Esophagus squamous epithelium (tissue), 5 donors: ENCODE measurements at regions not wholly inside any gene's neighbourhood (a gene's known extent, or its start where the extent isn't known, plus 50 kb on each side); places are given as distances from the start of the nearest gene placed in this dataset.

Source experiments
- DNase-seq: peaks from one replicate; lab custom pipeline; 2025; lab: John Stamatoyannopoulos, UW
- H3K27ac ChIP-seq, 4 donors: fragments of 200-600 bp; sonication (generic); one replicate each; pipeline ENCODE4 v1.5.1; 2016 to 2019; ENCODE audit warnings: mild to moderate bottlenecking in 1 of 4
- H3K27me3 ChIP-seq, 4 donors: fragments of 200-600 bp; sonication (generic); 1 replicate in 3 of 4; 2 replicates in 1 of 4; pipeline versions ENCODE4 v1.5.1 to v1.6.0; 2017 to 2021; ENCODE audit warnings: antibody characterized with exemption in 1 of 4
- H3K36me3 ChIP-seq, 3 donors: fragments of 200-600 bp; sonication (generic); one replicate each; pipeline ENCODE4 v1.5.1; 2016 to 2019
- H3K4me1 ChIP-seq, 3 donors: fragments of 200-600 bp; sonication (generic); one replicate each; pipeline ENCODE4 v1.5.1; 2017 to 2019
- H3K4me3 ChIP-seq, 4 donors: fragments of 200-600 bp; sonication (generic); 1 replicate in 3 of 4; 2 replicates in 1 of 4; pipeline ENCODE4 v1.5.1; 2016 to 2019; ENCODE audit warnings: mild to moderate bottlenecking in 2 of 4, moderate library complexity in 1 of 4
- H3K9me3 ChIP-seq, 3 donors: fragments of 200-600 bp; sonication (generic); one replicate each; pipeline ENCODE4 v1.5.1; 2016 to 2019
- POLR2A ChIP-seq, 4 donors: fragments of 450-650 bp; IDR thresholded peaks; one replicate each; pipeline ENCODE4 v1.6.1; 2017; ENCODE audit warnings: antibody characterized with exemption in 4 of 4, mild to moderate bottlenecking in 4 of 4, moderate library complexity in 3 of 4
- WGBS, 2 donors: methylation state at CpG; one replicate each; pipeline ENCODE4 v1.1.5; 2018; 5-methylcytosine and 5-hydroxymethylcytosine counted together
- intact Hi-C: fragments of 100-400 bp; cut with DNase I; formaldehyde crosslinking; loops from one replicate; pipeline ENCODE4 v1.15.0; 2022
- TF ChIP-seq, protein P1 (sequence below), 6 experiments: fragments of 450-650 bp in 4 of 6; fragments of 200-600 bp in 2 of 6; sonication (generic) in 2 of 6; IDR thresholded peaks; one replicate each; pipeline ENCODE4 v1.5.1; 2016 to 2019; ENCODE audit warnings: antibody characterized with exemption in 6 of 6, mild to moderate bottlenecking in 4 of 6, moderate library complexity in 4 of 6
- donor health status: DM: yes; HTN: yes; CAD: no.

DNA sequence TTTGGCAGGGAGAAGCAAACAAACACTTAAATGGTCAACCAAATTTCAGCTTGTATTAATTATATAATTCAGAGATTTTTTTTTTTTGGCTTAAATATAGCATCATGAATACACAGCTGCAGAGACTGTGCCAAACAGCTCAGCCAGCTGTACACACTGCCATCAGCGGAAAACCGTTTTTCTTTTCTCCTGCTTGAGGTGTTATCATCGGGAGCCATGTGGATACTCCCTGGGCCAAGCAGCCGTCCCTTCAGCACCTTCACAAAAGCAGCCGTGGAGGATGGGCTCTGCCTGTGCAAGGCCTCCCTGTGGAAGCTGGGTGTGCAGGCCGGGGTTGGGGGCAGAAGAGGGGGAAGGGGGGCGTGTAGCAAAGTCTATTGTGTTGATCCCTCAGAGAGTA, 85.0 kb downstream of the NUF2 start:
- H3K27me3 ChIP-seq: no peaks in the 10 kb centered on the region
- H3K27ac ChIP-seq: no peak overlapping the region
- no peaks in the 10 kb centered on the region for H3K36me3 ChIP-seq
- DNase-seq: no peak
- WGBS, 2 donors: 21 to 67% methylated on average over 5 of the region's 7 CpGs
- H3K4me3 ChIP-seq: no peak overlapping the region
- intact Hi-C loops: no loop called here
- TF ChIP-seq, protein P1, sequence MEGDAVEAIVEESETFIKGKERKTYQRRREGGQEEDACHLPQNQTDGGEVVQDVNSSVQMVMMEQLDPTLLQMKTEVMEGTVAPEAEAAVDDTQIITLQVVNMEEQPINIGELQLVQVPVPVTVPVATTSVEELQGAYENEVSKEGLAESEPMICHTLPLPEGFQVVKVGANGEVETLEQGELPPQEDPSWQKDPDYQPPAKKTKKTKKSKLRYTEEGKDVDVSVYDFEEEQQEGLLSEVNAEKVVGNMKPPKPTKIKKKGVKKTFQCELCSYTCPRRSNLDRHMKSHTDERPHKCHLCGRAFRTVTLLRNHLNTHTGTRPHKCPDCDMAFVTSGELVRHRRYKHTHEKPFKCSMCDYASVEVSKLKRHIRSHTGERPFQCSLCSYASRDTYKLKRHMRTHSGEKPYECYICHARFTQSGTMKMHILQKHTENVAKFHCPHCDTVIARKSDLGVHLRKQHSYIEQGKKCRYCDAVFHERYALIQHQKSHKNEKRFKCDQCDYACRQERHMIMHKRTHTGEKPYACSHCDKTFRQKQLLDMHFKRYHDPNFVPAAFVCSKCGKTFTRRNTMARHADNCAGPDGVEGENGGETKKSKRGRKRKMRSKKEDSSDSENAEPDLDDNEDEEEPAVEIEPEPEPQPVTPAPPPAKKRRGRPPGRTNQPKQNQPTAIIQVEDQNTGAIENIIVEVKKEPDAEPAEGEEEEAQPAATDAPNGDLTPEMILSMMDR (IDR thresholded peaks at IDR 0.05): no peak
- TF ChIP-seq POLR2A (IDR thresholded peaks at IDR 0.05): no peak
- H3K9me3 ChIP-seq: no peaks in the 10 kb centered on the region
- peaks cover 0 to 5% (median 0%) of the 10 kb centered on the region in 3 donors for H3K4me1 ChIP-seq

DNA sequence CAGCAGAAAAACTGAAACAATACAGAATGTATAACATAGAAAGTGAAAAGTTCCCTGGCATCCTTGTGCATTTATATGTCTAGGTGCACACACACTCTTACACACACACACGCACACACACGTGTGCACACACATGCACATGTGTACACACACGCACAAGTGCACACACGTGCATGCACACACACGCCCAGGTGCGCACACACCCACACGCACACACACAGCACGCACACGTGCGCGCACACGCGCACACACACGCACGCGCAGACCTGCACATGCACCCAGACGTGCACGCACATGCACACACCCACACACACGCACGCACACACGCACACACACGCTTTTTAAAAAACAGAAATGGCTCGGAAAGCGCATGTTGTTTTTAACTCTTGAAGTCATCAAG, 86.5 kb downstream of the NUF2 start:
- 89 to 92% methylated on average over 24 of the region's 24 CpGs for WGBS, 2 donors
- intact Hi-C loops: no loop called here
- no peaks in the 10 kb centered on the region for H3K36me3 ChIP-seq
- H3K4me3 ChIP-seq: no peak overlapping the region
- no peak overlapping the region for H3K27ac ChIP-seq
- peaks cover 0 to 5% (median 0%) of the 10 kb centered on the region in 3 donors for H3K4me1 ChIP-seq
- DNase-seq: no peak
- no peaks in the 10 kb centered on the region for H3K9me3 ChIP-seq
- H3K27me3 ChIP-seq: no peaks in the 10 kb centered on the region
- TF ChIP-seq POLR2A (IDR thresholded peaks at IDR 0.05): no peak
- TF ChIP-seq, protein P1 (IDR thresholded peaks at IDR 0.05): no peak

GRCh38 chr1:163410073-163410999, 88.6 kb downstream of the NUF2 start:
- no peak for DNase-seq
- intact Hi-C loops: no loop called here
- no peaks in the 10 kb centered on the region for H3K36me3 ChIP-seq
- H3K9me3 ChIP-seq: no peaks in the 10 kb centered on the region
- H3K4me1 ChIP-seq: peaks cover 0 to 5% (median 0%) of the 10 kb centered on the region in 3 donors
- WGBS, 2 donors: 6 to 8% methylated on average over 9 of the region's 10 CpGs
- H3K27ac ChIP-seq: no peak overlapping the region
- no peak overlapping the region for H3K4me3 ChIP-seq
- no peaks in the 10 kb centered on the region for H3K27me3 ChIP-seq
- TF ChIP-seq POLR2A (IDR thresholded peaks at IDR 0.05): no peak
- TF ChIP-seq, protein P1 (IDR thresholded peaks at IDR 0.05): peak; percentile 42 to 67 (median 53)

DNA sequence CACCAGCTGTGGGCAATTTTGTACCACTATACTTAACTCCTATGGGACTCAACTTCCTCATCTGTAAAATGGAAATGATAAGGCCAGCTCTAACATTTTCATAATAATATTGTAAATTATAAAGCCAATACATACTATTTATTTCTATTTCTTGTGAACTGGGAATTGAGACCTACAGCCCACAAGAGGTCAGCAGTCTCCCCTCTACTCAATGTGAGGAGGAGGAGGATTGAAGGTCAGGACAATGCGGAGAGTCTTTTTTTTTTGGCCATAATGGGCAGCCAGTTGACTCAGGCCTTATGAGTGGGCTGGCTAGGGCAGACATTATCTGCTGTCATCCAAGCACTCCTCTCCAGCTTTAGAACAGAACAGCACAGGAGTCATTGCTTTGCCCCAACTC, 90.5 kb downstream of the NUF2 start:
- H3K9me3 ChIP-seq: no peaks in the 10 kb centered on the region
- no peaks in the 10 kb centered on the region for H3K36me3 ChIP-seq
- intact Hi-C loops: no loop called here
- peaks cover 0 to 5% (median 0%) of the 10 kb centered on the region in 3 donors for H3K4me1 ChIP-seq
- no peak overlapping the region for H3K4me3 ChIP-seq
- TF ChIP-seq POLR2A (IDR thresholded peaks at IDR 0.05): no peak
- TF ChIP-seq, protein P1 (IDR thresholded peaks at IDR 0.05): no peak
- peaks cover 0 to under 1% (median 0%) of the 10 kb centered on the region in 4 donors for H3K27me3 ChIP-seq
- no peak for DNase-seq
- no peak overlapping the region for H3K27ac ChIP-seq
- 86 to 100% methylated on average over 1 of the region's 1 CpG for WGBS, 2 donors

DNA sequence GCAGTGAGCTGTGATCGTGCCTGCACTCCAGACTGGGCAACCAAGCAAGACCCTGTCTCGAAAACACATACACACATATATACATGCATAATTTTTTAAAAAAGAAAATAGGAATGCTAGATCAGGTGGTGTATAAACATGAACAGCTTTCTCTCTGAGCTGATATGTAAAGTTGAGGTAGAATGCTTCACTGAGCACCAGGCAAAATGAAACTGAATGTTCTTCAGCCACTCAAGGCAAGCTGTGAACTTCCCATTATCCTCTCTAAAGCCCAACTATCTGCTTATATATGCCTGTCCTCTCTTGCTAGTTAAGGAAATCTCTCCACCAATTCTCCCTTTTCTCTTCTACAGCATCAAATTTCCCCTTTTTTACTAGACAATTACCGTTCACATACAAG, 93.0 kb downstream of the NUF2 start:
- no peak for TF ChIP-seq POLR2A (IDR thresholded peaks at IDR 0.05)
- TF ChIP-seq, protein P1 (IDR thresholded peaks at IDR 0.05): no peak
- H3K4me3 ChIP-seq: no peak overlapping the region
- H3K27me3 ChIP-seq: peaks cover 0 to 6% (median 0%) of the 10 kb centered on the region in 4 donors
- no peak overlapping the region for H3K27ac ChIP-seq
- H3K4me1 ChIP-seq: peaks cover 0 to 5% (median 0%) of the 10 kb centered on the region in 3 donors
- no peaks in the 10 kb centered on the region for H3K36me3 ChIP-seq
- intact Hi-C loops: no loop called here
- 72 to 78% methylated on average over 3 of the region's 3 CpGs for WGBS, 2 donors
- H3K9me3 ChIP-seq: no peaks in the 10 kb centered on the region
- DNase-seq: no peak
